ENCODE measurements at regions not wholly inside any gene's neighbourhood (a gene's known extent, or its start where the extent isn't known, plus 50 kb on each side); places are given as distances from the start of the nearest gene placed in this dataset.

GRCh38 chr19:31154021-31154420, 195.2 kb downstream of the TSHZ3 start:
- no peak for DNase-seq

- no peak for DNase-seq
These were observed 196.3 kb downstream of the TSHZ3 start for GRCh38 chr19:31152906-31153305.

GRCh38 chr19:31149441-31149941, 199.7 kb downstream of the TSHZ3 start:
- no peak for DNase-seq

- DNase-seq: no peak
These were observed 200.6 kb downstream of the TSHZ3 start for GRCh38 chr19:31148671-31149070.

GRCh38 chr19:31147234-31147633, 202.0 kb downstream of the TSHZ3 start:
- DNase-seq: no peak

- DNase-seq: no peak
These were observed 202.6 kb downstream of the TSHZ3 start for GRCh38 chr19:31146546-31147183.

- no peak for DNase-seq
These were observed 203.2 kb downstream of the TSHZ3 start for GRCh38 chr19:31146015-31146414.

- DNase-seq: no peak
These were observed 204.2 kb downstream of the TSHZ3 start for GRCh38 chr19:31145007-31145406.

- DNase-seq: no peak
These were observed 205.0 kb downstream of the TSHZ3 start for GRCh38 chr19:31144075-31144870.

- no peak for DNase-seq
These were observed 207.9 kb downstream of the TSHZ3 start for GRCh38 chr19:31141301-31141700.

- DNase-seq: no peak
These were observed 208.5 kb downstream of the TSHZ3 start for GRCh38 chr19:31140717-31141116.

- DNase-seq: no peak
These were observed 209.2 kb downstream of the TSHZ3 start for GRCh38 chr19:31139871-31140505.

GRCh38 chr19:31138077-31138476, 211.2 kb downstream of the TSHZ3 start:
- DNase-seq: no peak

- DNase-seq: no peak
These were observed 213.4 kb downstream of the TSHZ3 start for GRCh38 chr19:31135841-31136240.

- DNase-seq: no peak
These were observed 216.5 kb downstream of the TSHZ3 start for GRCh38 chr19:31132753-31133110.

GRCh38 chr19:31128291-31128690, 220.9 kb downstream of the TSHZ3 start:
- no peak for DNase-seq

GRCh38 chr19:31127134-31127967, 221.9 kb downstream of the TSHZ3 start:
- no peak for DNase-seq

- no peak for DNase-seq
These were observed 223.0 kb downstream of the TSHZ3 start for GRCh38 chr19:31126236-31126635.

- DNase-seq: no peak
These were observed 224.2 kb downstream of the TSHZ3 start for GRCh38 chr19:31125071-31125470.

- DNase-seq: no peak
These were observed 227.7 kb downstream of the TSHZ3 start for GRCh38 chr19:31121501-31121900.

GRCh38 chr19:31120952-31121351, 228.3 kb downstream of the TSHZ3 start:
- no peak for DNase-seq

- DNase-seq: no peak
These were observed 229.1 kb downstream of the TSHZ3 start for GRCh38 chr19:31119951-31120690.

All from activated effector memory CD4-positive, alpha-beta T cell treated with anti-CD3 and anti-CD28 coated beads, Interleukin-2, amount 50 U/mL, for 16 hours (primary cell).